GM21786 (cell line): ENCODE measurements at regions not wholly inside any gene's neighbourhood (a gene's known extent, or its start where the extent isn't known, plus 50 kb on each side); places are given as distances from the start of the nearest gene placed in this dataset.
"Not testable (repeated sequence)": the region's sequence is repeated elsewhere in the genome, so short reads cannot be mapped to it uniquely, and the experiment has no call there.

Experiments used
- ATAC-seq: cut with Tn5 transposase; IDR thresholded peaks from one replicate; pipeline ENCODE4 v1.9.1; 2021; ENCODE audit not compliant: unreplicated experiment

DNA sequence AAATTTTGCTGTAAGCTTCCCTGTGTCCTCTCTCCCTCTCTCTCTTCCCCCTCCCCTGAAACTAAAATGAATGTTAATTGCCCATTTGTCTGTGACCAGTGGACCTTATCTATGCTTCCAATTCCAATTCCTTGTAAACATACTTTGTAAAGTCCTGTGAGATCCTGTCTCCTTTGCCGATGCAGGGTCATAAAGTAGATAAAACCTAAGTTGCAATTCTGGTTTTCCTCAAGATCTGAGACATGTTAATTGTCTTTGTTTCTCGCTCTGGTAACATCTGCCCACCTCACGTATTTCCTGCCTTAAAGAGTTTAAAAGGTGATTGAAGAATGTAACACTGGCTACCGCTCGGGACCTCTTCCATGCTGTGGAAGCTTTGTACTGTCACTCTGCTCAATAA, 2503.4 kb downstream of the ARAP2 start:
- ATAC-seq: not testable (repeated sequence)

DNA sequence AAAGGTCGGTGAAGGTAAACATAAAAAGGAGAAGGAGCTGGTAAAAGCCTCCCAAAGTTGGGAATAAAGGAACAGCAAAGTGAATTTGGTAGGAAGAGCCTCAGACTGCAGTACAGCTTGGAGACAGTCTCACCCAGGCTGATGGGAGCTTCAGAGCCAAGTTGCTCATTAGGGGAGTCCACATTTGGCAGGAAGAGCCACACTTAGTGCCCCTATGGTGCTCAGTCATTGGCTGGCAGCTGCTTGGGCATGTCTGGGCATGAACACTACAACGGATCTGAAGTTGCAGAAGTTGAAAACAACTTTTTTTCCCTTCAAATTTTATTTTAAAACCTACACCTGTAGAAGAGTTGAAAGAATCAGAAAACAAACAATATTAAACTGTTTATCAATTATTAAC, 2497.3 kb downstream of the ARAP2 start:
- peak; percentile 73 for ATAC-seq

DNA sequence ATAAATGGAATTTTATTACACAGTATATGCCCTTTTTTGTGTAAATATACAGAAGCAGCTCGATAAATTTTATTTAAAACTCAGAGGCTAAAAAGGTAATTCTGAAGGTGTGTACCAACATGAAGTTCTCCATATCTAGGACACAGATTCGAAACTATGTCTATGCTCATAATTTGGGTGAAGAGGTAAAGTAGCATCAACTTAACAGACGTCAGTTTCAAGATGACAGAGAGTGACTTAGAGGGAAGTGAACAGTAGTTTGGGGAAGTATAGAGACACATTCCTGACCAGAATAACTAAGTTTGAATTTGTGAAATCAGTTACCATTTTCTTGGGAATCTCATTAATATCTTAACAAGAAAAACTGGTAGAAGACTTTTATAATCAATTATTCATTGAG, 2493.3 kb downstream of the ARAP2 start:
- ATAC-seq: no peak

DNA sequence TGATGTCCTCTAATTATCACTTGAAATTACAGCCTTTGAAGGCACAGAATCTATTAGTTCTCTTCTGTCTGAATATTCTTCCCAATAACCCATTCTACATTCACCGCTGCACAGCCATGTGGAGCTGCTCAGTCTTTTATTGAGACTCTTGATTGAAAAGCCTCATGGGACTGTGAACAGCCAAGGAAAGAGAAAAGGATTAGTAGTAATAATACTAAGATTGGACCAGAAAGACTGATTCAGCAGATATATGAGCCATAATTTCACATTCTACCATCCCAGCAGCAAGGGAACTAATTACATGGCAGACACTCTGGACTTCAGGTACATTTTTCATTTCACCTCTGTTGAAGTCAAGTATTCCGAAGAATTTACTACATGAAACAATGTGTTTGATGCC, 2471.7 kb downstream of the ARAP2 start:
- no peak for ATAC-seq

DNA sequence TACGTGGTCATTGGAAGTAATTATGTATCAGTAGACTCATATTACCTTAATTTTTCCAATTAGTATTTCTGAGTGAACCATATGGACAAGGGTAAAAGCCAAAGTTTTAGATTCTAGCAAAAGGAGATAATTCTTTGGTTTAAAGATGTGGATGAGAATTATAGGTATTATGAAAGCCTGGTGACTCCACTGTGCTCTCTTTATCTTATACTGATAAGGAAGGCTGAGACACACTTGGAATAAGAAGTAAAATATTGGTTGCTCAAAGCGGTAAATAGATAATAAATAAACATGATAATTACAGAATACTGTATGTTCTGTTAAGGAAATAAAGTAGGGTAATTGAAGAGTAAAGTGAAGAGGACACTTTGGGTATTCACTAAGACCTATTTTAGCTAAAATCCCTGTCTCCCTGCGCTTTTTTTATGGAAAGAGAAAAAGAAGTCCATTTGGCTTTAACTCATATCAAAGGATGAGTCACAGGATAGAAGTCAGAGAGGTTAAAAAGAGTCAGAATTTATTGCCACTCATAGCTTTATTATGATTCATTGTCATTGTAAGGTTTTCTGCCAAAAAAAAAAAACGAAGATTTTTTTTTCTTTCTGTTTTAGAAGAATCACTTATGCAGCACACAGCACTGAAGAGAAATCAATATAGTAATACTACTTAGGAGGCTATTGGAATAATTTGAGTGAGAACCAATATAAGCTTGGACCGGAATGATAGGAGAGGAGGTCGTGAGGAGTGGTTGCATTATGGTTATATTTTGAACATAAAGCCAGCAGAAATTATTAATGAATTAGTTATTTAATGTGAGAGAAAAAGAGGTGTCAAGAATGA, 2463.1 kb downstream of the ARAP2 start:
- ATAC-seq: no peak

DNA sequence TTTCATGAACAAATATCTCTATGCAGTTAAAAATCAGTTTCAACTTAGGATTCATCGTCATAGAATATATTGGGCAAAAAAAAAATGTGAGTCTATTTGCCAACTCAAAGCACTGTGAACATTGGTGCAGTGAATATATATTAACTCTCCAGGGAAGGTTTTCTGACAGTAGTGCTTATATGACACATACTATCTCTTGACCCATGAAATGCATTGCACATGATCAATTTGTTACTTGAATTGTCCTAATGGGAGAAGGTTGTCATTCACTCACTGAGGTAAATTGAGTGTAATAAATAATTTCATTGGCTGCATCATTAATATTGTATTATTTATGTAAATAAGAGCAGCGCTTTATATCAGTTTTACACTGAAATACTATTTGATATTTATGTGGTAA, 2458.5 kb downstream of the ARAP2 start:
- no peak for ATAC-seq

DNA sequence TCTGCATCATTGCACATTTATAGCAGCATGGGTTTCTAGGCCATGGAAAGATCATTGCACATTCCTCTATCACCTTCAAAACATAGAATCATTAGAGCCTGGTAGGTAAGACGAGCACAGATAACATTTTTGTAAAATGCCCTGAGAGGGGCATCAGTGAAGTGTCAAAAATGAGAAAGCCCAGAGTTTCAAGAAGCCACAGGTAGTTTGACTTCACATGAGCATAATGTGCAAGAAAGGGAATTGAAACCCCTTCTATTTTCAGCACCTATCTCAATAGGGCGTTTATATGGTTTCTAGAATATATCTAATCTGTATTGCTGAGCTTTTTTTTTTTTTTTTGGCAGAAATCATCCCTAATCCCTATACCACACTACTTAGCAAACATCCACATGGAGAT, 2441.7 kb downstream of the ARAP2 start:
- ATAC-seq: peak; percentile 83

DNA sequence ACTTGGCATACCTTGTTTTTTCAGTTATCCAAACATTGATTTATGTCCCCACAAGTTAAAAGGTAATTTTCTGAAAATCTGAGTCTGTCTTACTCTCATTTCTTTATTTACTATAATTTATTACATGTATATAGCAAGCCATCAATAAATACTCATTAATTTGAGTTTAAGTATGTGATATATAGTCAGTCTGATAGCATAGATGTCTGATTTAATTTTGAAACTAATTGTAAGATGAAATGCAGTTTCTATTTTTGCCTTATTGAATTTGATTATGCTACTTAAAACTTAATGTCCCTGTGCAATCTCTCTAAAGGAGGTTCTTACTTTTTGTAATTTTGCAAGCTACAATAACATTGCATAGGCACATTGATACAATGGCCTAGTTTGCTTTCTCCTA, 2418.6 kb downstream of the ARAP2 start:
- ATAC-seq: no peak

DNA sequence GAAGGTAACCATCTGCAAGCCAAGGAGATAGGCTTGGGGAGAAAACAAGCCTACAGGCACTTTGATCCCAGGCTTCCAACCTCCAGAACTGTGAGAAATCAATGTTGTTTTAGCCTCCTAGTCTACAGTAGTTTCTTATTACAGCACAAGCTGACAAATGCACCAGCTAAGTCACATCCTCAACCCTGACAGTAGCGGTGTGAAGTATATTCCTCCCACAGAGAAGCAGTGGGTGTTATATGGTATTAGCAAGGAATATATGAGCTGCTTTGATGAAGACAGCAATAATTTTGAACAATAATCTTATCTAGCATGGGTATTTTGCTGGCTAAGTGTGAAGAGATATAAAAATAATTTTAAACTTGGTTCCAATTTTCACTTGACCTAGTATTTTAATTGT, 2415.0 kb downstream of the ARAP2 start:
- ATAC-seq: not testable (repeated sequence)

DNA sequence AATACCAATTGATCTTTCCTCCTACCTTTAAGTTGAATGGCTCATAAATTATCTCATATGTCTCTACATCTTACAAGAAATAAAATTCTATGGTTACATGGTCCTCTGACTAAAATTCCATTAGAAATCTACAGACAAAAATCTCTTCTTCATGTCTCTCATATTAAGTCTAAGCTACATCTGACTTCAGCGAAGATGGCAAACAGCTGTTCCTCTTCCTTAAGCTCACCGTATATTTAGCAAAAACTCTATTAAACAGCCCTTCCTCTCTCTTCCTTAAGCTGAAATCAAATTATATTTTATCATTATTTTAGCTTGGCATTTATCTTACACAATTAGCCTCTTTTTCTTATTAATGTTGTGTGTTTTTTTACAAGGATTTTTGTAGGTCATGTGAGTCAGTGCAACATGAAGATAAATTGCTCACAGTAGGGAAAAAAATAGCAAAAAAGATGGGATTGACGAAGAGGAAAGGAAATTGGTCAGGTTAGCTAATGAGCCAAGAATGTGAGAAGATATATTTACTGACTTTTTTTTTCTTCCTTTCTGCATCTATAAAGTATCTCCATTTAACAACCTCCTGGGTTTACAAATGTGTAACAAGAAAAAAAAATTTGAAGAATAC, 2412.8 kb downstream of the ARAP2 start:
- ATAC-seq: no peak

DNA sequence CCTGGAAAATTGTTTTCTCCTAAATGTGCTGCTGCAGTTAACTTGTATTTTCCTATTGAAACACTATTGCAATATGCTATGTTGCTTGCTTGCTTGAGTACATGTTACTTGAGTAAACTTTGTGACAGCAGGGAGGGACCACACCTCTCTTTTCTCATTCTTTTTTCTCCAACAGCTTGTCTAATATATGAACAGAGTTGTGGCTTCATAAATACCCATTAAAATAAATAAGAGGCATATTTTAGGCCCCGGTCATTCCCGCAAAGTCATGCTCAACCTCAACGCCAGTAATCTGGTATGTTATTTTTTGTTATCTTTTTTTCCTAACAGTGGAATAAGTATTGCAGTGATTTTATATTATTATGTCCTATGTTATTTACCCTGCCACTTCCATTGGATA, 2408.6 kb downstream of the ARAP2 start:
- not testable (repeated sequence) for ATAC-seq

DNA sequence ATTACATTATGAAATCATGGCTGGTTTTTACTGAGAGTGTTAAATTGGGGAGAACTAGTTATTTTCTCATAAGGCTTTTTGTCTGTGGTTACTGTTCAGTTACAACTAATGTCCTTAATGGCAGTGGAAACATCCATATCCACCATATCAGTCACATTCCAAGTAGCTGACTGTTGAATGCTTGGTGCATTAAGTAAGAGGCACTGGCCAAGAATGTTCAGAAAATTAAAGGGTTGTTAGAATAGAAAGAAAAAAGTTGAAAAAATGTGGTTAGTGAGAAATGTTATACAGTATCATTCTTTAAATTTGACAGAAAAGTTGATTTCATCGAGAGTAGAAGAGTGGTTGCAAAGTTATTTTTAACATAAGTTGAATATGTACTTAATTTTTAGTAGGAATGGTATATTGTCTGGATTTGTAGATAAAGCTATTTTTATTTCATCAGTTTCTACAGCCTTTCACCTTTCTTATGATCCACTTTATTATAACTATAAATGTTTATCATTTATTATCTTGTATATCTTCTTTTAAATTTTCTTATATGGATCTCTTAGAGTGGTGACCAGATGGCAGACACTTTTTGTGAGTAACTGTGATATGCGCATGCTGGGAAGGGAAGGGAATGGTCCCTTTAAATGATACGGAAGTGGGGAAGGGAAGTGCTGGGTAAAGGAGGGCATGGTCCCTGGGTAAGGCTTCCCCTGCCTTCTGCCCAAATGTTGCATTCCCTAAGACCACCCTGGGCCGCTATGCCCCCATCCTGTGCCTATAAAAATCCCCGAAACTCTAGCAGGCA, 2407.1 kb downstream of the ARAP2 start:
- no peak for ATAC-seq

DNA sequence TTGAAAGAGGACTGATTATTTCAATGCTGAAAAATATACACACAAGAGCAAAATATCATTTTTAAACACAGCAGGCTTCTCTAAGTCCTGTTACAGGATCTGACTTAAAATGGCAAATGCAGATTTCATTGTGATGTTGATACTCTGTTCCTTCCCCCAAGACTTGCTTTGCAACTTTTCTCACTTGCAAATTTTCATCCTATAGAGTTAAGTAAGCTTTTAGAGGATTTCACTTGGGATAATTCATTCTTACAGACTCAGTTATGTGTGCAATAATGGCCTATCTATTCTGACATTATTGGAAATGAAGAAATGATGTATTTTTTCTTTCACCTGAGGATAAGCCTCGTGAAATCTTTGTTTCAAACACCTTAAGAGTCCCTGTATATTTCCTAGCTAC, 2403.2 kb downstream of the ARAP2 start:
- ATAC-seq: no peak

DNA sequence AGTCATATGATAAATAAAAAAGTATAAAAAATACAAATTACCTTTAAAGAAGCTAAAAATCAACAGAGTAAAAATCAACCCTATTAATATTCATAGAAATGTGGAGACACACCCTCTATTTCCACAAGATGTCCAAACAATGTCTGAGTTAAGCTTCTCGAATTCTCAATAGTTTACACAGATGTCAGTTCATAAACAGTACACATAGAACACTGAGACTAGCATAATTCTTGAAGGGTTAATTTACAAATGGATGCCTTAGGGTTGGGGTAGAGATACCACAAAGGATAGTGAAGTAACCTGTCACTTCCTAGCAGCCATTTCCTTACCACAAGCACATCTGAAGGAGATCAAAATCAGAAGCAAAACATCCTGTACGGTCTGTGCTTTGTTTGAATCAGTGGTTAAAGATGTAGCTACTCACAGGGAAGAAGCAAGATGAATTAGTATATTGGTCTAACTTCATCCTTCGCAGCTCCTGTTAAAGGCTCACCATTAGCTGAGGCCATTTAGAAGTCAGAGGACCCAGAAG, 2393.9 kb downstream of the ARAP2 start:
- ATAC-seq: no peak

DNA sequence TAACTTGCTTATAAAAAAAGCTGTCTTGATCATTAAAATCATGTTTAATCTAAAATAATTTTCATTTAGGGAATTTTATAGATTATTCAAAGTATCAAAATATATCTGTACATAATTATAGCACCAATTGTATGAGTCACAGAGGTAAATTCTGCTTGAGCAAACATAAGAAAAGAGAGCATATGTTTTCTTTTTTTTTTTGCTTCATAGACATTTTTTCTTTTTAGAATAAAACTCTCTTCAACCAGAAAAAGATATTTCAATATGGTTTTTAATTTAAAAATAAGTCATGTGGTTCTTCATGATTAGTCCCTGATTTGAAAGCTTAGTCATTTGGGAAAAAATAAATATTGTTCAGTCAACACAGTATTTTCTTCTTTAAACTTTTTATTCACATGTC, 2390.6 kb downstream of the ARAP2 start:
- ATAC-seq: not testable (repeated sequence)

DNA sequence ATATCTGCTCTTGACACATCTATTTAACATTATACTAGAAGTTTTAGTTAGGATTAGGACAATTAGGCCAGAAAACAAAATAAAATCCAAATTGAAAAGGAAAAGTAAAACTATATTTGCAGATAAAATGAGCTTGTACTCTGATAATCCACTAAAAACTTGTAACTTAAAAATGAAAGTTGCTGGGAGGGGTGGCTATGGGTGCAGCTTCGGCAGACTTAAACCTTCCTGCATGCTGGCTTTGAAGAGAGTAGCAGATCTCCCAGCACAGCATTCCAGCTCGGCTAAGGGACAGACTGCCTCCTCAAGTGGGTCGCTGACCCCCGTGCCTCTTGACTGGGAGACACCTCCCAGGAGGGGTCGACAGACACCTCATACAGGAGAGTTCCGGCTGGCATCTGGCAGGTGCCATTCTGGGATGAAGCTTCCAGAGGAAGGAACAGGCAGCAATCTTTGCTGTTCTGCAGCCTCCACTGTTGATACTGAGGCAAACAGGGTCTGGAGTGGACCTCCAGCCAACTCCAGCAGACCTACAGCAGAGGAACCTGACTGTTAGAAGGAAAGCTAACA, 2379.9 kb downstream of the ARAP2 start:
- no peak for ATAC-seq

DNA sequence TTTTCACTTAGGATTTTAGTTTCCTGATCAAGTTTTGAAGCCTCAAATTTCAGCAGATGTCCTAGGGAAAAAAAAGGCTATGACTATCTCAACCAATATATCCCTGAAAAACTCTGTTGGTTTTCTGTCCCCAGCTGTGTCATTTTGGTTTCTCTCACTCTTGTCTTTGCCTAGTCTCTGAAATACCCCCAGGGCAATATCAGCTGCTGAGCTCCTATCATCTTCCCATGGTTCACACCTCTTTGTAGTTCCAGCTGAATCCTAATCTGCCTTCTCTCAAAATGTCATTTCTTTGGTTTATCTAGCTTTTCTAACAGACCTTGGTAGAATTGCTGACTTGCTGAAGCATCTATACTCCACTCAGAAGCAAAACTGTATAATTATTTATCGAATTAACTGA, 2370.5 kb downstream of the ARAP2 start:
- no peak for ATAC-seq

DNA sequence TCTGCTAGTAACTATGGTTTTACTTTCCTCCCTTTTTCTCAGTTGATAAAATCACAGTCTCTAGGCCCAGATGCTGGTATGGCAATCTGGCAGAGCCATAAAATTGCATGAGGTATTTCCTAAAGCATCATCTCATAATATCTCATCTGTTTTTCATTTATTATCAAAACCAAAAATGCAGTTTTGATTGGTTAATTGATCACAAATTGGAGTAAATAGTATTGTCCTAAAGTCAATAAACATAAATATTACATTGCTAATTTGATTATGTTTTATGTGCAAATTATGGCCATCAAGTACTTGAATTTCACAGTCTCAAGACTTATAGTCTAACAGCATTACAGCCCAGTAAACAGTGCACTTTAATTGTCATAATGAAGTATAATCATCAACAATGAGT, 2365.6 kb downstream of the ARAP2 start:
- no peak for ATAC-seq

DNA sequence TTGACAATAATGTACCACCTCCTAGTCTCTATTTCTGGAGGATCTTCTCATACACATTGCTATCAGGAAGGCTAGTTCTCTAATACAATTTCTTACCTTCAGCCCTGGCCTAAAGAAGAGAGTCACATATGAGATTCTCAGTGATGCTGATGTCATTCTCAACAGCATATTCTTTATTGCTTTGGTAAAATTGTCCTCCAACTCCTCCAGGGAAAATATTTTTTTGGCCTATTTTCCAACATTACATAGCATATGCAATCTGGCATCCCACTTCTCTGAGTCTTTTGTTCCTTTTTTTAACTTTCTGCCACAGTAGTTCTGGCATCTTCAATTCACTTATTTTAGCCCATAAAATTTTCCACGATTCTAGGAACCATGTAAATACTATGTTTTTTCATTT, 2363.1 kb downstream of the ARAP2 start:
- ATAC-seq: no peak

DNA sequence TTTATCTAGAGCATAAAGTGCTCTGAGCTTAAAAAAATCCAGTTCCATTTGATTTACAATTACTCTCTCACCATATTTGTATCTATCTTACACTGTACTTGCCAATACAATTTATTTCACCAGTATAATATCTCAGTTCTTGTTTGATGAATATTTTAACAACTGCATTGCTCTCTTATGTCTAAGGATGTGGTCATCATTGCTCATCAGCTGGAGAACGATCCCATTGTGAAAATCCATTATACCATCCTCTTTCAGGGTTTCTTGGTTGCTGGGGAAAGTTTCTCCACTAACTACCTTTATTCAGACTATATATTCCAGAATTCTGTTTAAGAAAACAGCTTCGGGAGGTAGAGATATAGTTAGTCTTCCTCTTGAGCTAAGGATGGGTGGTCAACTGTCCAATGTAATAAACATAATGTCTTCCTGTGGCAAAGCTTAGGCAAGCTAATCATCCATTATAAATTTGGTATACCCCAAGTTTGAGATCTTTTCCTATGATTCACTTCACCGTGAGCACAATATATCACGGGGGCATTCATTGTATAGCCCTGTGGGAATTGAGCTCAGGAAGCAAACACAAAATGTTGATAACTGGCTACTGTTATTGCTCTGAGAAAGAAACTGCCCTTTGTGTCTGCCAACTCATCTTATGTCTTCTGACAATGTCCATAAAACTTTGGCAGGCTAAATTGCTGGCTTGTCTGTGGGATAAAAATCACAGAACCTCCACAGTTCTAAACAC, 2361.9 kb downstream of the ARAP2 start:
- no peak for ATAC-seq

DNA sequence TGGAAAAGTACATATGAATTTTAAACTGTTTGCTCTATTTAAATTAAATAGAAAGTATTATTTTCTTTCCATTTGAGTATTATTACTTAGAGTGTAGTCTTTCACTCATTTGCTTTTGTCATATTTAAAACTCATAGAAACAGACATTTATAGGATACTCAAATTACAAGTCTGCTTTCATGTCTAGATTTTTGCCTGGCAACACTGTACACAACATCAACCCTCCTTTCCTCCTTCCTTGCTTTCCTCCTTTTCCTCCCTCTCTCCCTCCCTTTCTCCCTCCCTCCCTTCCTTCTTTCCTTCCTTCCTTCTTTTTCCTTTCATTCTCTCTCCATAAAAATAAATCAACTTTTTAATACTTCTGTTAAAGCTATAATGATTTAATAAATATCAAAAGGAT, 2361.2 kb downstream of the ARAP2 start:
- ATAC-seq: no peak
